Heart left ventricle (tissue), 16 donors: ENCODE measurements at regions not wholly inside any gene's neighbourhood (a gene's known extent, or its start where the extent isn't known, plus 50 kb on each side); places are given as distances from the start of the nearest gene placed in this dataset.
A peak's percentile ranks its signal among the peaks of the same experiment; 100 is the strongest.

Experiments used
- ATAC-seq, 4 donors: fragments of 200-7000 bp; cut with Tn5 transposase; one replicate each; pipeline ENCODE4 v1.9.1; 2020 to 2022; ENCODE audit warnings: moderate library complexity in 4 of 4, mild to moderate bottlenecking in 3 of 4, moderate number of reproducible peaks in 1 of 4
- DNase-seq, 5 donors: peaks; one replicate each; pipeline ENCODE4 v3.0.0-alpha.2; 2020
- H3K27ac ChIP-seq, 12 donors: fragments of 200-600 bp; sonication (generic) in 4 of 12; one replicate each; pipeline versions ENCODE4 v1.5.0 to v1.8.0; 2016 to 2022; ENCODE audit warnings: mild to moderate bottlenecking in 2 of 12
- H3K27me3 ChIP-seq, 9 donors: fragments of 200-600 bp; sonication (generic) in 2 of 9; one replicate each; pipeline versions ENCODE4 v1.5.1 to v1.8.0; 2016 to 2022; ENCODE audit warnings: mild to moderate bottlenecking in 3 of 9
- H3K36me3 ChIP-seq, 9 donors: fragments of 200-600 bp; sonication (generic) in 2 of 9; one replicate each; pipeline versions ENCODE4 v1.5.0 to v1.8.0; 2018 to 2022; ENCODE audit warnings: mild to moderate bottlenecking in 2 of 9
- H3K4me1 ChIP-seq, 12 donors: fragments of 200-600 bp; sonication (generic) in 4 of 12; one replicate each; pipeline versions ENCODE4 v1.5.0 to v1.8.0; 2016 to 2022; ENCODE audit warnings: mild to moderate bottlenecking in 3 of 12
- H3K4me3 ChIP-seq, 12 donors: fragments of 200-600 bp; sonication (generic) in 4 of 12; one replicate each; pipeline versions ENCODE4 v1.5.0 to v1.8.0; 2017 to 2022; ENCODE audit warnings: mild to moderate bottlenecking in 9 of 12, moderate library complexity in 4 of 12
- H3K9me3 ChIP-seq, 12 donors: fragments of 200-600 bp; sonication (generic) in 4 of 12; one replicate each; pipeline versions ENCODE4 v1.5.0 to v1.8.0; 2016 to 2022; ENCODE audit warnings: mild to moderate bottlenecking in 1 of 12
- CTCF ChIP-seq, 12 donors: fragments of 200-600 bp; sonication (generic) in 4 of 12; IDR thresholded peaks; one replicate each; pipeline versions ENCODE4 v1.5.0 to v1.8.0; 2018 to 2022; ENCODE audit warnings: antibody characterized with exemption in 12 of 12, mild to moderate bottlenecking in 5 of 12
- POLR2A ChIP-seq, 2 donors: fragments of 450-650 bp; IDR thresholded peaks; one replicate each; pipeline ENCODE4 v1.6.1; 2017; ENCODE audit warnings: antibody characterized with exemption in 2 of 2, mild to moderate bottlenecking in 2 of 2, moderate library complexity in 2 of 2
- WGBS, 4 donors: extraction: QIAGEN DNeasy Blood & Tissue Kit in 2 of 4; methylation state at CpG; one replicate each; pipeline versions ENCODE4 v1.1.5 to v1.1.7; 2013 to 2018; 5-methylcytosine and 5-hydroxymethylcytosine counted together
- intact Hi-C, 10 donors: fragments of 100-400 bp; cut with DNase I; formaldehyde crosslinking; loops; one replicate each; pipeline versions ENCODE4 v1.11.1 to v1.14.2; 2022
- donor health status: ischemic (EF 13 %, LVEDD 7.1; RV severe dilation, severe dysfunction).
- donor health status: healthy with polysubstance abuse.
- donor health status: DM: no; HTN: yes; CAD: no.
- donor health status: DM: no; HTN: no; CAD: no.
- donor health status: ischemic (EF 25% LVEDD 6.9; RV normal size, moderate dysfunction).
- donor health status: ischemic (EF 25% LVEDD 5.7; RV mildly dilated, moderate dysfunction).
- donor health status: healthy.
- donor health status: DM: yes; HTN: yes; CAD: no.
- donor health status: ischemic (EF 35%, LVEDD 5.7; RV mildly dilated, moderate dysfunction).
- donor health status: nonischemic (EF 11% LVEDD 7.7; RV severe dilation, severe dysfunction).
- donor health status: DM: yes; HTN: yes; CAD: no.
- donor health status: PGD.
- donor health status: ischemic (EF 29% LVEDD 5.4; RV normal size, mild dysfunction).
- donor health status: nonischemic (EF 23%, LVEDD 6.1; RV moderate dilation, normal function).

GRCh38 chr17:15123593-15124263 is 141.4 kb downstream of the PMP22 start:
- intact Hi-C loops: no loop called here
- TF ChIP-seq CTCF (IDR thresholded peaks at IDR 0.05) (no peak), POLR2A (IDR thresholded peaks at IDR 0.05) (no peak)
- Histone ChIP-seq H3K36me3 (no peaks in the 10 kb centered on the region), H3K4me3 (no peak overlapping the region), H3K27me3 (no peaks in the 10 kb centered on the region), H3K4me1 (no peaks in the 10 kb centered on the region), H3K27ac (no peak overlapping the region), H3K9me3 (no peaks in the 10 kb centered on the region)
- no peak for DNase-seq
- ATAC-seq: no peak
- WGBS, 4 donors: 69 to 81% (median 74%) methylated on average over 5 of the region's 5 CpGs

- Histone ChIP-seq H3K9me3 (no peaks in the 10 kb centered on the region), H3K36me3 (no peaks in the 10 kb centered on the region), H3K4me3 (no peak overlapping the region), H3K4me1 (no peaks in the 10 kb centered on the region), H3K27ac (no peak overlapping the region), H3K27me3 (no peaks in the 10 kb centered on the region)
- DNase-seq (no peak), ATAC-seq (peak in 2 of 4 donors; percentile 39 to 77)
- intact Hi-C loops: no loop called here
- 40 to 53% (median 48%) methylated on average over 4 of the region's 4 CpGs for WGBS, 4 donors
- TF ChIP-seq CTCF (IDR thresholded peaks at IDR 0.05): no peak
- TF ChIP-seq POLR2A (IDR thresholded peaks at IDR 0.05): no peak
Measured at GRCh38 chr17:15122857-15123256, 142.3 kb downstream of the PMP22 start.

GRCh38 chr17:15121426-15121825 is 143.7 kb downstream of the PMP22 start:
- Histone ChIP-seq H3K27ac (no peak overlapping the region), H3K36me3 (no peaks in the 10 kb centered on the region), H3K4me3 (no peak overlapping the region), H3K27me3 (no peaks in the 10 kb centered on the region), H3K9me3 (peaks cover 0 to 11% (median 2%) of the 10 kb centered on the region in 12 donors), H3K4me1 (no peaks in the 10 kb centered on the region)
- no peak for TF ChIP-seq CTCF (IDR thresholded peaks at IDR 0.05)
- no peak for TF ChIP-seq POLR2A (IDR thresholded peaks at IDR 0.05)
- DNase-seq (no peak), ATAC-seq (no peak)
- WGBS, 4 donors: 82 to 90% (median 86%) methylated on average over 2 of the region's 2 CpGs
- intact Hi-C loops: no loop called here

GRCh38 chr17:15119968-15120367 is 145.2 kb downstream of the PMP22 start:
- H3K36me3 ChIP-seq: no peaks in the 10 kb centered on the region
- H3K4me1 ChIP-seq: no peaks in the 10 kb centered on the region
- intact Hi-C loops: no loop called here
- TF ChIP-seq CTCF (IDR thresholded peaks at IDR 0.05) (no peak), POLR2A (IDR thresholded peaks at IDR 0.05) (no peak)
- no peaks in the 10 kb centered on the region for H3K27me3 ChIP-seq
- H3K9me3 ChIP-seq: peaks cover 0 to 21% (median 8%) of the 10 kb centered on the region in 12 donors
- no peak overlapping the region for H3K4me3 ChIP-seq
- no peak for DNase-seq
- no peak for ATAC-seq
- H3K27ac ChIP-seq: no peak overlapping the region
- WGBS, 4 donors: 72 to 82% (median 76%) methylated on average over 3 of the region's 3 CpGs
